HG03064 (cell line): ENCODE measurements at regions not wholly inside any gene's neighbourhood (a gene's known extent, or its start where the extent isn't known, plus 50 kb on each side); places are given as distances from the start of the nearest gene placed in this dataset.

ENCODE experiments used
- ATAC-seq: cut with Tn5 transposase; IDR thresholded peaks from one replicate; pipeline ENCODE4 v1.9.1; 2021; ENCODE audit warnings: low read depth; ENCODE audit not compliant: unreplicated experiment

- ATAC-seq, result no peak
Observed at GRCh38 chr18:64234321-64234720, 85.4 kb upstream of the LINC00305 start.

- ATAC-seq, result no peak
Observed at GRCh38 chr18:64233851-64234250, 85.0 kb upstream of the LINC00305 start.

GRCh38 chr18:64220941-64221340, 72.1 kb upstream of the LINC00305 start:
- no peak for ATAC-seq

GRCh38 chr18:64219517-64219916, 70.6 kb upstream of the LINC00305 start:
- no peak for ATAC-seq

GRCh38 chr18:64210401-64210949, 61.6 kb upstream of the LINC00305 start:
- ATAC-seq, result no peak

- ATAC-seq, result no peak
Observed at GRCh38 chr18:64208516-64208915, 59.6 kb upstream of the LINC00305 start.

- ATAC-seq, result no peak
Observed at GRCh38 chr18:64207820-64208219, 58.9 kb upstream of the LINC00305 start.

- no peak for ATAC-seq
Observed at GRCh38 chr18:64203295-64203694, 54.4 kb upstream of the LINC00305 start.

- ATAC-seq, result no peak
Observed at GRCh38 chr18:64202863-64203262, 54.0 kb upstream of the LINC00305 start.

GRCh38 chr18:64202210-64202836, 53.4 kb upstream of the LINC00305 start:
- no peak for ATAC-seq

- ATAC-seq, result no peak
Observed at GRCh38 chr18:64201781-64202180, 52.9 kb upstream of the LINC00305 start.

- no peak for ATAC-seq
Observed at GRCh38 chr18:64199581-64199980, 50.7 kb upstream of the LINC00305 start.
